ENCODE measurements at regions not wholly inside any gene's neighbourhood (a gene's known extent, or its start where the extent isn't known, plus 50 kb on each side); places are given as distances from the start of the nearest gene placed in this dataset.

DNA sequence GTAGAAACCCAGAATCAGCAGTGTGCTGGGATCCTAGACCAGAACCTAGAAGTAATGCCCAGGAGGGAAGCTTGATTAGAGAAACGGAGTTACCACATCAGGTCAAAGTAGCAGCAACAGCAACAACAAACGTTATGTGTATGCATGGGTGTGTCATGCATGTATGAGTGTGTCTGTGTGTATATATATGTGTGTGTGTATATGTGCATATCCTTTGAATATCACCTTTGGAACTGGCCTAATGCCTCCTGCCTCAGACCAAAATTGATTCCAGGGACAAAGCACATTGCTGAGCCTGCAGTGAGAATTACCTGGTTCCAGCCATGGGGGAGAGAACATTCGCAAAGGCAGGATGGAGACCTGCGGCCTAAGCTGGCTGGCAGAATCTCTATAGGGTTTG lies 55.9 kb downstream of the MAP10 start:
- TF ChIP-seq SP1 (IDR thresholded peaks at IDR 0.05): no peak
- no peak for TF ChIP-seq YY1 (IDR thresholded peaks at IDR 0.05)
- no peak for TF ChIP-seq EGR1 (IDR thresholded peaks at IDR 0.05; ENCODE audit: low read depth in 2 of 2)
- TF ChIP-seq, protein P1, sequence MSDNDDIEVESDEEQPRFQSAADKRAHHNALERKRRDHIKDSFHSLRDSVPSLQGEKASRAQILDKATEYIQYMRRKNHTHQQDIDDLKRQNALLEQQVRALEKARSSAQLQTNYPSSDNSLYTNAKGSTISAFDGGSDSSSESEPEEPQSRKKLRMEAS (IDR thresholded peaks at IDR 0.05): no peak
- TF ChIP-seq, protein P2, sequence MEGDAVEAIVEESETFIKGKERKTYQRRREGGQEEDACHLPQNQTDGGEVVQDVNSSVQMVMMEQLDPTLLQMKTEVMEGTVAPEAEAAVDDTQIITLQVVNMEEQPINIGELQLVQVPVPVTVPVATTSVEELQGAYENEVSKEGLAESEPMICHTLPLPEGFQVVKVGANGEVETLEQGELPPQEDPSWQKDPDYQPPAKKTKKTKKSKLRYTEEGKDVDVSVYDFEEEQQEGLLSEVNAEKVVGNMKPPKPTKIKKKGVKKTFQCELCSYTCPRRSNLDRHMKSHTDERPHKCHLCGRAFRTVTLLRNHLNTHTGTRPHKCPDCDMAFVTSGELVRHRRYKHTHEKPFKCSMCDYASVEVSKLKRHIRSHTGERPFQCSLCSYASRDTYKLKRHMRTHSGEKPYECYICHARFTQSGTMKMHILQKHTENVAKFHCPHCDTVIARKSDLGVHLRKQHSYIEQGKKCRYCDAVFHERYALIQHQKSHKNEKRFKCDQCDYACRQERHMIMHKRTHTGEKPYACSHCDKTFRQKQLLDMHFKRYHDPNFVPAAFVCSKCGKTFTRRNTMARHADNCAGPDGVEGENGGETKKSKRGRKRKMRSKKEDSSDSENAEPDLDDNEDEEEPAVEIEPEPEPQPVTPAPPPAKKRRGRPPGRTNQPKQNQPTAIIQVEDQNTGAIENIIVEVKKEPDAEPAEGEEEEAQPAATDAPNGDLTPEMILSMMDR (IDR thresholded peaks at IDR 0.05; ENCODE audit: low read depth, low read length, missing input control): no peak
- no peak for TF ChIP-seq GABPA (IDR thresholded peaks at IDR 0.05 in 1 of 2, conservative IDR thresholded peaks at IDR 0.05 in 1 of 2)
- TF ChIP-seq, protein P3, sequence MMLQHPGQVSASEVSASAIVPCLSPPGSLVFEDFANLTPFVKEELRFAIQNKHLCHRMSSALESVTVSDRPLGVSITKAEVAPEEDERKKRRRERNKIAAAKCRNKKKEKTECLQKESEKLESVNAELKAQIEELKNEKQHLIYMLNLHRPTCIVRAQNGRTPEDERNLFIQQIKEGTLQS (IDR thresholded peaks at IDR 0.05): no peak
- no peak for TF ChIP-seq FOXA1 (IDR thresholded peaks at IDR 0.05)
- no peak for TF ChIP-seq RAD21 (IDR thresholded peaks at IDR 0.05)
- no peak for TF ChIP-seq TAF1 (conservative IDR thresholded peaks at IDR 0.05)
- TF ChIP-seq FOXA2 (IDR thresholded peaks at IDR 0.05): no peak
- TF ChIP-seq, protein P4, sequence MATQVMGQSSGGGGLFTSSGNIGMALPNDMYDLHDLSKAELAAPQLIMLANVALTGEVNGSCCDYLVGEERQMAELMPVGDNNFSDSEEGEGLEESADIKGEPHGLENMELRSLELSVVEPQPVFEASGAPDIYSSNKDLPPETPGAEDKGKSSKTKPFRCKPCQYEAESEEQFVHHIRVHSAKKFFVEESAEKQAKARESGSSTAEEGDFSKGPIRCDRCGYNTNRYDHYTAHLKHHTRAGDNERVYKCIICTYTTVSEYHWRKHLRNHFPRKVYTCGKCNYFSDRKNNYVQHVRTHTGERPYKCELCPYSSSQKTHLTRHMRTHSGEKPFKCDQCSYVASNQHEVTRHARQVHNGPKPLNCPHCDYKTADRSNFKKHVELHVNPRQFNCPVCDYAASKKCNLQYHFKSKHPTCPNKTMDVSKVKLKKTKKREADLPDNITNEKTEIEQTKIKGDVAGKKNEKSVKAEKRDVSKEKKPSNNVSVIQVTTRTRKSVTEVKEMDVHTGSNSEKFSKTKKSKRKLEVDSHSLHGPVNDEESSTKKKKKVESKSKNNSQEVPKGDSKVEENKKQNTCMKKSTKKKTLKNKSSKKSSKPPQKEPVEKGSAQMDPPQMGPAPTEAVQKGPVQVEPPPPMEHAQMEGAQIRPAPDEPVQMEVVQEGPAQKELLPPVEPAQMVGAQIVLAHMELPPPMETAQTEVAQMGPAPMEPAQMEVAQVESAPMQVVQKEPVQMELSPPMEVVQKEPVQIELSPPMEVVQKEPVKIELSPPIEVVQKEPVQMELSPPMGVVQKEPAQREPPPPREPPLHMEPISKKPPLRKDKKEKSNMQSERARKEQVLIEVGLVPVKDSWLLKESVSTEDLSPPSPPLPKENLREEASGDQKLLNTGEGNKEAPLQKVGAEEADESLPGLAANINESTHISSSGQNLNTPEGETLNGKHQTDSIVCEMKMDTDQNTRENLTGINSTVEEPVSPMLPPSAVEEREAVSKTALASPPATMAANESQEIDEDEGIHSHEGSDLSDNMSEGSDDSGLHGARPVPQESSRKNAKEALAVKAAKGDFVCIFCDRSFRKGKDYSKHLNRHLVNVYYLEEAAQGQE (IDR thresholded peaks at IDR 0.05): no peak
